Eye (tissue), 1 donor: ENCODE measurements at regions not wholly inside any gene's neighbourhood (a gene's known extent, or its start where the extent isn't known, plus 50 kb on each side); places are given as distances from the start of the nearest gene placed in this dataset.
A peak's percentile ranks its signal among the peaks of the same experiment; 100 is the strongest.

ENCODE experiments used
- DNase-seq: peaks from one replicate; pipeline ENCODE4 v3.0.0-alpha.2; 2015

- DNase-seq, result no peak
Observed at GRCh38 chr12:92650228-92650822, 52.5 kb upstream of the PLEKHG7 start.

- DNase-seq, result peak; percentile 90
Observed at GRCh38 chr12:92649511-92650227, 53.1 kb upstream of the PLEKHG7 start.

GRCh38 chr12:92648242-92649031 lies 54.4 kb upstream of the PLEKHG7 start:
- DNase-seq, result no peak

GRCh38 chr12:92641291-92641690 lies 61.5 kb upstream of the PLEKHG7 start:
- DNase-seq, result peak; percentile 19

- DNase-seq, result no peak
Observed at GRCh38 chr12:92640691-92641090, 62.1 kb upstream of the PLEKHG7 start.

GRCh38 chr12:92639017-92639416 lies 63.8 kb upstream of the PLEKHG7 start:
- DNase-seq, result no peak

GRCh38 chr12:92634730-92635129 lies 68.1 kb upstream of the PLEKHG7 start:
- DNase-seq, result no peak

- DNase-seq, result no peak
Observed at GRCh38 chr12:92634202-92634601, 68.6 kb upstream of the PLEKHG7 start.

GRCh38 chr12:92630968-92631367 lies 71.8 kb upstream of the PLEKHG7 start:
- DNase-seq, result no peak

- peak; percentile 45 for DNase-seq
Observed at GRCh38 chr12:92629349-92630065, 73.3 kb upstream of the PLEKHG7 start.

- DNase-seq, result no peak
Observed at GRCh38 chr12:92628476-92628875, 74.3 kb upstream of the PLEKHG7 start.

- DNase-seq, result no peak
Observed at GRCh38 chr12:92627511-92627910, 75.3 kb upstream of the PLEKHG7 start.

GRCh38 chr12:92625639-92626310 lies 77.0 kb upstream of the PLEKHG7 start:
- no peak for DNase-seq

- peak; percentile 35 for DNase-seq
Observed at GRCh38 chr12:92624236-92624635, 78.6 kb upstream of the PLEKHG7 start.

GRCh38 chr12:92623386-92623785 lies 79.4 kb upstream of the PLEKHG7 start:
- no peak for DNase-seq

GRCh38 chr12:92621833-92622232 lies 81.0 kb upstream of the PLEKHG7 start:
- no peak for DNase-seq

GRCh38 chr12:92621312-92621711 lies 81.5 kb upstream of the PLEKHG7 start:
- no peak for DNase-seq

- no peak for DNase-seq
Observed at GRCh38 chr12:92619730-92620684, 82.8 kb upstream of the PLEKHG7 start.

- no peak for DNase-seq
Observed at GRCh38 chr12:92619026-92619425, 83.8 kb upstream of the PLEKHG7 start.

GRCh38 chr12:92615703-92616102 lies 87.1 kb upstream of the PLEKHG7 start:
- no peak for DNase-seq

- no peak for DNase-seq
Observed at GRCh38 chr12:92615086-92615485, 87.7 kb upstream of the PLEKHG7 start.
